ENCODE measurements at regions not wholly inside any gene's neighbourhood (a gene's known extent, or its start where the extent isn't known, plus 50 kb on each side); places are given as distances from the start of the nearest gene placed in this dataset.

GRCh38 chr11:121770939-121771595 lies 318.3 kb upstream of the SORL1-AS1 start:
- H3K4me3 Mint-ChIP-seq: no peak overlapping the region
- ATAC-seq: no peak
- no peaks in the 10 kb centered on the region for H3K36me3 Mint-ChIP-seq (ENCODE audit: low read depth)

GRCh38 chr11:121769191-121769590 lies 316.4 kb upstream of the SORL1-AS1 start:
- H3K27ac Mint-ChIP-seq: no peak overlapping the region
- no peak for DNase-seq
- H3K4me1 Mint-ChIP-seq: peaks cover 4% of the 10 kb centered on the region
- H3K4me3 Mint-ChIP-seq: no peak overlapping the region
- H3K36me3 Mint-ChIP-seq (ENCODE audit: low read depth): no peaks in the 10 kb centered on the region
- H3K27me3 Mint-ChIP-seq: no peaks in the 10 kb centered on the region
- H3K9me3 Mint-ChIP-seq: no peaks in the 10 kb centered on the region
- ATAC-seq: no peak

More at GRCh38 chr11:121770939-121771595, 318.3 kb upstream of the SORL1-AS1 start:
- Mint-ChIP-seq H3K27ac (no peak overlapping the region), H3K4me1 (peaks cover 4% of the 10 kb centered on the region), H3K9me3 (no peaks in the 10 kb centered on the region), H3K27me3 (no peaks in the 10 kb centered on the region)
- no peak for DNase-seq

- Mint-ChIP-seq H3K4me3 (no peak overlapping the region), H3K27me3 (no peaks in the 10 kb centered on the region), H3K9me3 (no peaks in the 10 kb centered on the region), H3K36me3 (ENCODE audit: low read depth) (no peaks in the 10 kb centered on the region), H3K27ac (peak overlapping the region; percentile 25), H3K4me1 (peaks cover 4% of the 10 kb centered on the region)
- DNase-seq (no peak), ATAC-seq (peak; percentile 72)
Observed at GRCh38 chr11:121767433-121767832, 314.7 kb upstream of the SORL1-AS1 start.

GRCh38 chr11:121766991-121767390 lies 314.2 kb upstream of the SORL1-AS1 start:
- Mint-ChIP-seq H3K9me3 (no peaks in the 10 kb centered on the region), H3K27ac (no peak overlapping the region), H3K27me3 (no peaks in the 10 kb centered on the region), H3K4me3 (no peak overlapping the region), H3K36me3 (ENCODE audit: low read depth) (no peaks in the 10 kb centered on the region), H3K4me1 (peaks cover 4% of the 10 kb centered on the region)
- DNase-seq (no peak), ATAC-seq (peak; percentile 20)

GRCh38 chr11:121766166-121766565 lies 313.4 kb upstream of the SORL1-AS1 start:
- Mint-ChIP-seq H3K9me3 (no peaks in the 10 kb centered on the region), H3K4me3 (no peak overlapping the region), H3K36me3 (ENCODE audit: low read depth) (no peaks in the 10 kb centered on the region), H3K27ac (no peak overlapping the region), H3K27me3 (no peaks in the 10 kb centered on the region), H3K4me1 (peaks cover 4% of the 10 kb centered on the region)
- ATAC-seq (no peak), DNase-seq (no peak)

GRCh38 chr11:121763526-121763925 lies 310.8 kb upstream of the SORL1-AS1 start:
- ATAC-seq (no peak), DNase-seq (no peak)
- Mint-ChIP-seq H3K4me3 (no peak overlapping the region), H3K27ac (no peak overlapping the region), H3K27me3 (no peaks in the 10 kb centered on the region), H3K36me3 (ENCODE audit: low read depth) (no peaks in the 10 kb centered on the region), H3K9me3 (no peaks in the 10 kb centered on the region), H3K4me1 (peaks cover 4% of the 10 kb centered on the region)

- H3K36me3 Mint-ChIP-seq (ENCODE audit: low read depth): no peaks in the 10 kb centered on the region
- no peaks in the 10 kb centered on the region for H3K27me3 Mint-ChIP-seq
- H3K4me3 Mint-ChIP-seq: no peak overlapping the region
- DNase-seq: no peak
- ATAC-seq: no peak
- no peaks in the 10 kb centered on the region for H3K9me3 Mint-ChIP-seq
- peaks cover 3% of the 10 kb centered on the region for H3K4me1 Mint-ChIP-seq
- H3K27ac Mint-ChIP-seq: no peak overlapping the region
Observed at GRCh38 chr11:121762820-121763219, 310.1 kb upstream of the SORL1-AS1 start.

GRCh38 chr11:121761186-121761585 lies 308.4 kb upstream of the SORL1-AS1 start:
- DNase-seq (no peak), ATAC-seq (no peak)
- H3K4me1 Mint-ChIP-seq: no peaks in the 10 kb centered on the region
- H3K27ac Mint-ChIP-seq: no peak overlapping the region
- no peak overlapping the region for H3K4me3 Mint-ChIP-seq
- no peaks in the 10 kb centered on the region for H3K9me3 Mint-ChIP-seq
- H3K36me3 Mint-ChIP-seq (ENCODE audit: low read depth): no peaks in the 10 kb centered on the region
- no peaks in the 10 kb centered on the region for H3K27me3 Mint-ChIP-seq

- DNase-seq (no peak), ATAC-seq (no peak)
- H3K4me1 Mint-ChIP-seq: no peaks in the 10 kb centered on the region
- H3K36me3 Mint-ChIP-seq (ENCODE audit: low read depth): no peaks in the 10 kb centered on the region
- H3K9me3 Mint-ChIP-seq: no peaks in the 10 kb centered on the region
- no peak overlapping the region for H3K4me3 Mint-ChIP-seq
- H3K27me3 Mint-ChIP-seq: no peaks in the 10 kb centered on the region
- no peak overlapping the region for H3K27ac Mint-ChIP-seq
Observed at GRCh38 chr11:121757480-121758125, 304.8 kb upstream of the SORL1-AS1 start.

GRCh38 chr11:121755906-121756305 lies 303.1 kb upstream of the SORL1-AS1 start:
- no peaks in the 10 kb centered on the region for H3K27me3 Mint-ChIP-seq
- ATAC-seq (no peak), DNase-seq (no peak)
- H3K27ac Mint-ChIP-seq: no peak overlapping the region
- no peaks in the 10 kb centered on the region for H3K36me3 Mint-ChIP-seq (ENCODE audit: low read depth)
- H3K4me3 Mint-ChIP-seq: no peak overlapping the region
- no peaks in the 10 kb centered on the region for H3K9me3 Mint-ChIP-seq
- H3K4me1 Mint-ChIP-seq: no peaks in the 10 kb centered on the region

- no peak overlapping the region for H3K4me3 Mint-ChIP-seq
- peaks cover 3% of the 10 kb centered on the region for H3K27me3 Mint-ChIP-seq
Observed at GRCh38 chr11:121755191-121755590, 302.4 kb upstream of the SORL1-AS1 start.

GRCh38 chr11:121754598-121754997 lies 301.8 kb upstream of the SORL1-AS1 start:
- H3K9me3 Mint-ChIP-seq: no peaks in the 10 kb centered on the region
- ATAC-seq (no peak), DNase-seq (no peak)

More at GRCh38 chr11:121755191-121755590, 302.4 kb upstream of the SORL1-AS1 start:
- DNase-seq (no peak), ATAC-seq (no peak)
- Mint-ChIP-seq H3K4me1 (no peaks in the 10 kb centered on the region), H3K36me3 (ENCODE audit: low read depth) (no peaks in the 10 kb centered on the region), H3K9me3 (no peaks in the 10 kb centered on the region), H3K27ac (no peak overlapping the region)

GRCh38 chr11:121749691-121750090 lies 296.9 kb upstream of the SORL1-AS1 start:
- DNase-seq: no peak
- no peaks in the 10 kb centered on the region for H3K4me1 Mint-ChIP-seq

More at GRCh38 chr11:121754598-121754997, 301.8 kb upstream of the SORL1-AS1 start:
- H3K4me1 Mint-ChIP-seq: no peaks in the 10 kb centered on the region
- no peak overlapping the region for H3K4me3 Mint-ChIP-seq
- no peak overlapping the region for H3K27ac Mint-ChIP-seq
- H3K36me3 Mint-ChIP-seq (ENCODE audit: low read depth): no peaks in the 10 kb centered on the region
- H3K27me3 Mint-ChIP-seq: peaks cover 3% of the 10 kb centered on the region

GRCh38 chr11:121748068-121748467 lies 295.3 kb upstream of the SORL1-AS1 start:
- H3K27ac Mint-ChIP-seq: no peak overlapping the region
- peaks cover 3% of the 10 kb centered on the region for H3K27me3 Mint-ChIP-seq
- H3K36me3 Mint-ChIP-seq (ENCODE audit: low read depth): peaks cover 4% of the 10 kb centered on the region
- no peak overlapping the region for H3K4me3 Mint-ChIP-seq
- H3K4me1 Mint-ChIP-seq: no peaks in the 10 kb centered on the region
- ATAC-seq: no peak
- peaks cover 8% of the 10 kb centered on the region for H3K9me3 Mint-ChIP-seq
- DNase-seq: no peak

More at GRCh38 chr11:121749691-121750090, 296.9 kb upstream of the SORL1-AS1 start:
- ATAC-seq: no peak
- Mint-ChIP-seq H3K4me3 (no peak overlapping the region), H3K27me3 (peaks cover 3% of the 10 kb centered on the region), H3K27ac (no peak overlapping the region), H3K36me3 (ENCODE audit: low read depth) (no peaks in the 10 kb centered on the region), H3K9me3 (no peaks in the 10 kb centered on the region)

GRCh38 chr11:121743285-121743684 lies 290.5 kb upstream of the SORL1-AS1 start:
- no peak overlapping the region for H3K4me3 Mint-ChIP-seq

More at GRCh38 chr11:121743285-121743684, 290.5 kb upstream of the SORL1-AS1 start:
- no peaks in the 10 kb centered on the region for H3K4me1 Mint-ChIP-seq
- H3K27me3 Mint-ChIP-seq: peaks cover 8% of the 10 kb centered on the region
- peaks cover 8% of the 10 kb centered on the region for H3K9me3 Mint-ChIP-seq
- no peak overlapping the region for H3K27ac Mint-ChIP-seq
- ATAC-seq (no peak), DNase-seq (no peak)
- H3K36me3 Mint-ChIP-seq (ENCODE audit: low read depth): peaks cover 6% of the 10 kb centered on the region

Data from activated naive CD8-positive, alpha-beta T cell treated with anti-CD3 and anti-CD28 coated beads, Interleukin-2, amount 50 U/mL, for 24 hours (primary cell).